GM23338 (cell line): ENCODE measurements at regions not wholly inside any gene's neighbourhood (a gene's known extent, or its start where the extent isn't known, plus 50 kb on each side); places are given as distances from the start of the nearest gene placed in this dataset.

Source experiments
- ATAC-seq: fragments of 200-7000 bp; cut with Tn5 transposase; 3 replicates; pipeline ENCODE4 v1.9.1; 2020
- DNase-seq: peaks from one replicate; pipeline ENCODE4 v3.0.0-alpha.2; 2015; ENCODE audit warnings: low spot score
- H2AFZ ChIP-seq: fragments of 200-600 bp; sonication (generic); 2 replicates; pipeline ENCODE4 v1.8.0; 2016; ENCODE audit warnings: antibody characterized with exemption, mild to moderate bottlenecking, moderate library complexity
- H3F3A ChIP-seq: fragments of 200-600 bp; sonication (generic); replicated peaks from 2 replicates; pipeline ENCODE4 v1.8.0; 2017; ENCODE audit warnings: antibody characterized with exemption, mixed run types, low read depth
- H3K27ac ChIP-seq: fragments of 200-600 bp; sonication (generic); 2 replicates; pipeline ENCODE4 v1.6.1; 2016; ENCODE audit warnings: low read depth
- H3K27me3 ChIP-seq: fragments of 200-600 bp; sonication (generic); 2 replicates; pipeline ENCODE4 v1.8.0; 2016; ENCODE audit warnings: mild to moderate bottlenecking, mixed run types, moderate library complexity; ENCODE audit not compliant: insufficient read depth
- H3K36me3 ChIP-seq: fragments of 200-600 bp; sonication (generic); 2 replicates; pipeline ENCODE4 v1.8.0; 2016; ENCODE audit warnings: mild to moderate bottlenecking; ENCODE audit not compliant: insufficient read depth
- H3K4me1 ChIP-seq: fragments of 200-600 bp; sonication (generic); 2 replicates; pipeline ENCODE4 v1.8.0; 2016; ENCODE audit warnings: mild to moderate bottlenecking, moderate library complexity; ENCODE audit not compliant: insufficient read depth
- H3K4me2 ChIP-seq: fragments of 200-600 bp; sonication (generic); 2 replicates; pipeline ENCODE4 v1.7.1; 2017; ENCODE audit warnings: mixed run types
- H3K4me3 ChIP-seq: fragments of 200-600 bp; sonication (generic); 2 replicates; pipeline ENCODE4 v1.6.1; 2016; ENCODE audit warnings: mixed run types
- H3K79me2 ChIP-seq: fragments of 200-600 bp; sonication (generic); replicated peaks from 2 replicates; pipeline ENCODE4 v1.8.0; 2017; ENCODE audit warnings: mild to moderate bottlenecking; ENCODE audit not compliant: insufficient read depth
- H3K9me2 ChIP-seq: fragments of 200-600 bp; sonication (generic); 2 replicates; pipeline ENCODE4 v1.8.0; 2017; ENCODE audit not compliant: insufficient read depth
- H4K20me1 ChIP-seq: fragments of 200-600 bp; sonication (generic); replicated peaks from 2 replicates; pipeline ENCODE4 v1.8.0; 2017; ENCODE audit warnings: mild to moderate bottlenecking; ENCODE audit not compliant: insufficient read depth
- H3K27ac Mint-ChIP-seq: 2 replicates; pipeline ENCODE4 v1.8.0; 2020; ENCODE audit warnings: inconsistent platforms, mild to moderate bottlenecking, moderate library complexity, mixed read lengths
- H3K27me3 Mint-ChIP-seq: 3 replicates; pipeline ENCODE4 v1.8.0; 2022; ENCODE audit warnings: low read depth, mild to moderate bottlenecking, moderate library complexity, mixed read lengths, inconsistent platforms; ENCODE audit not compliant: insufficient read depth, poor library complexity
- H3K36me3 Mint-ChIP-seq: 3 replicates; pipeline ENCODE4 v1.8.0; 2021; ENCODE audit warnings: low read depth, mild to moderate bottlenecking, inconsistent platforms, moderate library complexity, mixed read lengths
- H3K4me1 Mint-ChIP-seq: 3 replicates; pipeline ENCODE4 v1.8.0; 2020; ENCODE audit warnings: mild to moderate bottlenecking, inconsistent platforms, mixed read lengths
- H3K4me3 Mint-ChIP-seq: 3 replicates; pipeline ENCODE4 v1.8.0; 2021; ENCODE audit warnings: moderate library complexity, mild to moderate bottlenecking, inconsistent platforms, mixed read lengths
- H3K9me3 Mint-ChIP-seq: 3 replicates; pipeline ENCODE4 v1.8.0; 2020; ENCODE audit warnings: moderate library complexity, mild to moderate bottlenecking, inconsistent platforms, mixed read lengths
- CREB1 ChIP-seq: fragments of 250-450 bp; sonication (Bioruptor Pico); IDR thresholded peaks from 2 replicates; pipeline ENCODE4 v1.5.0; 2020; ENCODE audit warnings: low read depth, mild to moderate bottlenecking, moderate library complexity
- EZH2 ChIP-seq: fragments of 200-600 bp; sonication (generic); IDR thresholded peaks from one replicate; pipeline ENCODE4 v1.8.0; 2017; ENCODE audit warnings: antibody characterized with exemption, mild to moderate bottlenecking, low read depth; ENCODE audit not compliant: unreplicated experiment
- JUNB ChIP-seq: IDR thresholded peaks from one replicate; pipeline ENCODE4 v1.6.1; 2016; ENCODE audit warnings: antibody characterized with exemption; ENCODE audit not compliant: unreplicated experiment
- NANOG ChIP-seq: IDR thresholded peaks from 2 replicates; pipeline ENCODE4 v1.6.1; 2016; ENCODE audit warnings: antibody characterized with exemption, borderline replicate concordance
- STAT1 ChIP-seq: IDR thresholded peaks from one replicate; pipeline ENCODE4 v1.6.1; 2016; ENCODE audit warnings: antibody characterized with exemption; ENCODE audit not compliant: unreplicated experiment
- ZNF114 ChIP-seq: fragments of 250-450 bp; sonication (Bioruptor Pico); IDR thresholded peaks from 2 replicates; pipeline ENCODE4 v1.5.0; 2020; ENCODE audit warnings: mild to moderate bottlenecking, moderate library complexity
- ZNF331 ChIP-seq: fragments of 250-450 bp; sonication (Bioruptor Pico); IDR thresholded peaks from 2 replicates; pipeline ENCODE4 v1.5.0; 2020; ENCODE audit warnings: low read depth, mild to moderate bottlenecking, moderate library complexity
- ZNF462 ChIP-seq: fragments of 250-450 bp; sonication (Bioruptor Pico); IDR thresholded peaks from 2 replicates; pipeline ENCODE4 v1.5.0; 2020; ENCODE audit warnings: mild to moderate bottlenecking, moderate library complexity
- TF ChIP-seq, protein P1 (sequence below): IDR thresholded peaks from one replicate; pipeline ENCODE4 v1.6.1; 2018; ENCODE audit warnings: antibody characterized with exemption; ENCODE audit not compliant: unreplicated experiment
- TF ChIP-seq, protein P2 (sequence below), 2 experiments: fragments of 200-600 bp in 1 of 2; sonication (generic) in 1 of 2; conservative IDR thresholded peaks; 2 replicates each; pipeline versions ENCODE4 v1.5.1 to v1.6.1; 2016 to 2017; ENCODE audit warnings: antibody characterized with exemption in 2 of 2, low read depth in 2 of 2, mild to moderate bottlenecking in 2 of 2, moderate library complexity in 1 of 2

DNA sequence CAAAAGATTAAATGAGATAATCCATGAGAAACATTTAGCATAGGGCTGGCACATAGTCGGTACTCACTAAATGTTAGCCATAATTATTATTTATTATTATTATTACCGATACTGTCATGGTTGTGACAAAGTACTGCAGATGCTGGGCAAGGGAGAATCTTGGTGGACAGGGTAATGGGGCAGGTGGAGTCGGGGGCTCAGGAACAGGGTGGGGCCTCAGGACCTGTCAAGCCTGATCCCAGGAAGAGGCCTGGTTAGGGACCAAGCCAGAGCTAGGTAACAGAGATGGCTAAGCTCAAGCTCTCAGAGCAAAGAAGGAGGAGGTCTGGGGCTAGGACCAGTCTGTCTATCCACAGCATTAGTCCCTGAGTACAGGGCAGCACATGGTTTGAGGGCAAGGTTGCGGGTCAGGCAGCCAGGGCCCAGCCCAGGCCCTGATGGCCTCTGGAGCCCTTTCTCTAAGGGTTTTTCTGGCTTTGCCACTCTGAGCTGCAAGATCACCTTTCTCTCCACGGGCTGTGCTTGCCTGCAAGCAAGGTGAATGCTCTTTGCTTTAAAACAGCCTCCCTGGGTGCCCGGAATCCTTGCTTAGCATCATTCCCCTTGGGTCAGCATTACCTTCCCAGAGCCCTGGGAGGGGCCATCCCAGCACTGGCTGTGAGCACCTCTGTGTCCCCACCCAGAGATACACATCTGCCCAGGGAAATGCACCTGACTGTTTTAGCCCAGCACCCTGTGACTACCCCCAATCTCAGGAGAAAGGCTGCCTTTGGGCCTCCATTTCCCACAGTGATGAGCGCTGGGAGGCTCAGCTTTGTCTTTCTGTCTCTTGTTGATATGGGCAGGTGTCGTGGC, 572.0 kb downstream of the PTPRU start:
- Mint-ChIP-seq H3K9me3 (no peaks in the 10 kb centered on the region), H3K4me1 (peaks cover 5% of the 10 kb centered on the region), H3K4me3 (no peak overlapping the region), H3K27ac (no peak overlapping the region), H3K36me3 (no peaks in the 10 kb centered on the region), H3K27me3 (peaks cover 8% of the 10 kb centered on the region)
- Histone ChIP-seq H3K27me3 (no peaks in the 10 kb centered on the region), H3K9me2 (no peaks in the 10 kb centered on the region), H2AFZ (no peak overlapping the region), H3K4me2 (no peak overlapping the region), H3K36me3 (no peaks in the 10 kb centered on the region), H3K27ac (no peak overlapping the region), H3F3A (no peaks in the 10 kb centered on the region), H3K4me3 (no peak overlapping the region), H4K20me1 (no peaks in the 10 kb centered on the region), H3K79me2 (no peaks in the 10 kb centered on the region), H3K4me1 (no peaks in the 10 kb centered on the region)
- TF ChIP-seq CREB1 (CRISPR knock-in tag) (no peak), ZNF114 (CRISPR knock-in tag) (no peak), ZNF331 (CRISPR knock-in tag) (no peak), ZNF462 (CRISPR knock-in tag) (no peak), STAT1 (no peak), NANOG (no peak), JUNB (no peak), EZH2 (no peak)
- TF ChIP-seq, protein P1, sequence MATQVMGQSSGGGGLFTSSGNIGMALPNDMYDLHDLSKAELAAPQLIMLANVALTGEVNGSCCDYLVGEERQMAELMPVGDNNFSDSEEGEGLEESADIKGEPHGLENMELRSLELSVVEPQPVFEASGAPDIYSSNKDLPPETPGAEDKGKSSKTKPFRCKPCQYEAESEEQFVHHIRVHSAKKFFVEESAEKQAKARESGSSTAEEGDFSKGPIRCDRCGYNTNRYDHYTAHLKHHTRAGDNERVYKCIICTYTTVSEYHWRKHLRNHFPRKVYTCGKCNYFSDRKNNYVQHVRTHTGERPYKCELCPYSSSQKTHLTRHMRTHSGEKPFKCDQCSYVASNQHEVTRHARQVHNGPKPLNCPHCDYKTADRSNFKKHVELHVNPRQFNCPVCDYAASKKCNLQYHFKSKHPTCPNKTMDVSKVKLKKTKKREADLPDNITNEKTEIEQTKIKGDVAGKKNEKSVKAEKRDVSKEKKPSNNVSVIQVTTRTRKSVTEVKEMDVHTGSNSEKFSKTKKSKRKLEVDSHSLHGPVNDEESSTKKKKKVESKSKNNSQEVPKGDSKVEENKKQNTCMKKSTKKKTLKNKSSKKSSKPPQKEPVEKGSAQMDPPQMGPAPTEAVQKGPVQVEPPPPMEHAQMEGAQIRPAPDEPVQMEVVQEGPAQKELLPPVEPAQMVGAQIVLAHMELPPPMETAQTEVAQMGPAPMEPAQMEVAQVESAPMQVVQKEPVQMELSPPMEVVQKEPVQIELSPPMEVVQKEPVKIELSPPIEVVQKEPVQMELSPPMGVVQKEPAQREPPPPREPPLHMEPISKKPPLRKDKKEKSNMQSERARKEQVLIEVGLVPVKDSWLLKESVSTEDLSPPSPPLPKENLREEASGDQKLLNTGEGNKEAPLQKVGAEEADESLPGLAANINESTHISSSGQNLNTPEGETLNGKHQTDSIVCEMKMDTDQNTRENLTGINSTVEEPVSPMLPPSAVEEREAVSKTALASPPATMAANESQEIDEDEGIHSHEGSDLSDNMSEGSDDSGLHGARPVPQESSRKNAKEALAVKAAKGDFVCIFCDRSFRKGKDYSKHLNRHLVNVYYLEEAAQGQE: no peak
- TF ChIP-seq, protein P2, sequence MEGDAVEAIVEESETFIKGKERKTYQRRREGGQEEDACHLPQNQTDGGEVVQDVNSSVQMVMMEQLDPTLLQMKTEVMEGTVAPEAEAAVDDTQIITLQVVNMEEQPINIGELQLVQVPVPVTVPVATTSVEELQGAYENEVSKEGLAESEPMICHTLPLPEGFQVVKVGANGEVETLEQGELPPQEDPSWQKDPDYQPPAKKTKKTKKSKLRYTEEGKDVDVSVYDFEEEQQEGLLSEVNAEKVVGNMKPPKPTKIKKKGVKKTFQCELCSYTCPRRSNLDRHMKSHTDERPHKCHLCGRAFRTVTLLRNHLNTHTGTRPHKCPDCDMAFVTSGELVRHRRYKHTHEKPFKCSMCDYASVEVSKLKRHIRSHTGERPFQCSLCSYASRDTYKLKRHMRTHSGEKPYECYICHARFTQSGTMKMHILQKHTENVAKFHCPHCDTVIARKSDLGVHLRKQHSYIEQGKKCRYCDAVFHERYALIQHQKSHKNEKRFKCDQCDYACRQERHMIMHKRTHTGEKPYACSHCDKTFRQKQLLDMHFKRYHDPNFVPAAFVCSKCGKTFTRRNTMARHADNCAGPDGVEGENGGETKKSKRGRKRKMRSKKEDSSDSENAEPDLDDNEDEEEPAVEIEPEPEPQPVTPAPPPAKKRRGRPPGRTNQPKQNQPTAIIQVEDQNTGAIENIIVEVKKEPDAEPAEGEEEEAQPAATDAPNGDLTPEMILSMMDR (conservative IDR thresholded peaks at IDR 0.05; ENCODE audit: low read depth in 2 of 2): no peak
- ATAC-seq (no peak), DNase-seq (no peak)
